Activated naive CD4-positive, alpha-beta T cell treated with anti-CD3 and anti-CD28 coated beads for 36 hours (primary cell): ENCODE measurements at regions not wholly inside any gene's neighbourhood (a gene's known extent, or its start where the extent isn't known, plus 50 kb on each side); places are given as distances from the start of the nearest gene placed in this dataset.
"Not testable (repeated sequence)": the region's sequence is repeated elsewhere in the genome, so short reads cannot be mapped to it uniquely, and the experiment has no call there.

Source experiments
- CTCF ChIA-PET: fragments of 350-600 bp; sonication (Branson Sonifier 250); formaldehyde crosslinking; loops from one replicate; lab custom pipeline; 2021; ENCODE audit warnings: antibody characterized with exemption; lab: Charles Lee
- DNase-seq: peaks from one replicate; pipeline ENCODE4 v3.0.0-alpha.2; 2020
- H3K27ac Mint-ChIP-seq: one replicate; pipeline ENCODE4 v1.8.0; 2021; ENCODE audit warnings: mild to moderate bottlenecking, mixed read lengths
- H3K27me3 Mint-ChIP-seq: one replicate; pipeline ENCODE4 v1.8.0; 2021; ENCODE audit warnings: low read depth, mixed read lengths
- H3K36me3 Mint-ChIP-seq: one replicate; pipeline ENCODE4 v1.8.0; 2021; ENCODE audit warnings: low read depth, mixed read lengths
- H3K4me1 Mint-ChIP-seq: one replicate; pipeline ENCODE4 v1.8.0; 2021; ENCODE audit warnings: low read depth, mixed read lengths
- H3K4me3 Mint-ChIP-seq: one replicate; pipeline ENCODE4 v1.8.0; 2021; ENCODE audit warnings: mild to moderate bottlenecking, moderate library complexity, mixed read lengths
- H3K9me3 Mint-ChIP-seq: one replicate; pipeline ENCODE4 v1.8.0; 2021; ENCODE audit warnings: mixed read lengths
- intact Hi-C: fragments of 100-400 bp; cut with micrococcal nuclease; formaldehyde crosslinking; loops from one replicate; pipeline ENCODE4 v1.15.1; 2023

DNA sequence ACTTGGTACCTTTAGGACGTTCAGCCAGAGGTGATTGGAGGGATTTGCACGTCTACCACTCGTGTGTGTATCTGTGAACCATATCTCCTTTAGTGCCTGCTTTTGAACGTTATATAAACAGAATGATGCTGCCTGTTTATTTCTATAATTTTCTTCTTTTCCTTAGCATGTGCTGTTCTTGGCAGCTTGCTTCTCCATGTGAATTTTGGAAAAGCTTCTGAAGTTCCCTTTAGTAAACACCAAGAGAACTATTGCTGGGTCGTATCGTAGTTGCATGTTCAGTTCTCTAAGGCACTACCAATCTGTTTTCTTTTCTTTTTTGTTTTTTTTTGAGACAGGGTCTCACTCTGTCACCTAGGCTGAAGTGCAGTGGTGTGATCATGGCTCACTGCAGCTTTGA lies 73.8 kb upstream of the FANCC start:
- not testable (repeated sequence) for H3K9me3 Mint-ChIP-seq, H3K4me1 Mint-ChIP-seq
- CTCF ChIA-PET: interaction anchor here (0.6 kb wide), 1 partner anchor 92 kb away, joined by 6 read pairs; no protein-coding TSS in a partner anchor

DNA sequence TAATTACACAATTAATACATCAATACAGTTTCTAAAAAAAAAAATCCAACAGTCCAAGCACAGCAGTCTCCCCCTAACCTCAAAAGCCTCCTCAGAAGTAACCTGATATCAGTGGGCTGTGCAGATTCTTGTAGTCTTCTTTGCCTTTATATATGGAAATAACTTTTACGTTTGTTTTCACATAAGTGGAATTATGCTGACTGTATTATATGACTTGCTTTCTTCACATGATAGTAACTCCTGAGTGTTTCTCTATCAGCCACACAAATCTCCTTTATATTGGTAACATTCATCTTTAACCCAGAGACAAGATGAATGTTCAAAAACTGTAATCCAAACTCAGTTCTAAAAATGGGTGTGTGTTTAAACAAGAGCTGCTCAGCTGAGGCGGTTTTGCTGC lies 71.9 kb upstream of the FANCC start:
- Mint-ChIP-seq H3K27ac (no peak overlapping the region), H3K9me3 (no peaks in the 10 kb centered on the region), H3K27me3 (peaks cover 4% of the 10 kb centered on the region), H3K4me1 (no peaks in the 10 kb centered on the region), H3K4me3 (no peak overlapping the region), H3K36me3 (no peaks in the 10 kb centered on the region)
- CTCF ChIA-PET: no interaction called here
- no peak for DNase-seq
- intact Hi-C loops: no loop called here

More for the DNA sequence above, 73.8 kb upstream of the FANCC start:
- H3K27ac Mint-ChIP-seq, H3K27me3 Mint-ChIP-seq, intact Hi-C loops, H3K4me3 Mint-ChIP-seq, H3K36me3 Mint-ChIP-seq, DNase-seq: not testable (repeated sequence)

DNA sequence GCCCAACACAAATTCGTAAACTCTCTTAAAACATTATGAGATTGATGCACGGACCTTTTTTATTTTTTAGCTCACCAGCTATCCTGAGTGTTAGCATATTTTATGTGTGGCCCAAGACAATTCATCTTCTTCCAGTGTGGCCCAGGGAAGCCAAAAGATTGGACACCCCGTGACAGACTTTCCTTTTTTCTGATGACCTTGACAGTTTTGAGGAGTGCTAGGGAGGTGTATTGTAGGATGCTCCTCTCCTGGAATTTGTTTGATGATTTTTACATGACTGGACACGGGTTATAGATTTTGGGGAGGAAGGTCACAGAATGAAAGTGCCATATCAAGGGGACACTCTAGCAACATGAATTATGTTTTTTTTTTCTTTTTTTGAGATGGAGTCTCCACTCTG lies 69.3 kb upstream of the FANCC start:
- CTCF ChIA-PET: no interaction called here
- no peaks in the 10 kb centered on the region for H3K36me3 Mint-ChIP-seq
- intact Hi-C loops: no loop called here

DNA sequence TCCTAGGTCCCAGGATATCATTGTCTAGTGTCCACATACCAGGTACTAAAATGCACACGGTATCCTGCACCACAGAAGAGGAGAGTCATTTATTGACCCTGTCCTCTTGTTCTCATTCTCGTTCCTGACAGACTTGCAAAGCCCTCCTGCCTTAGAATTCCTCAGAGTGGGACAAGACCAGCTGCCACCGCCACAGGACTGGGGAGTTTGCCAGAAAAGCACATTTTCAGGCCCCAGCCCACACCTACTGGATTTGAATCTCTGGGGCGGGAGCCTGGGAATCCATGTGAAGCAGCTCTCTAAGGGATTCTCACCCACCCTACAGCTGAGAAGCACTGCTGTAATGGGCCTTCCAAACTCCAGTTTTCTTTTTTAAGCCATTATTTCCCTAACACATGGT lies 68.0 kb upstream of the FANCC start:
- H3K27ac Mint-ChIP-seq: no peak overlapping the region
- intact Hi-C loops: no loop called here
- no peaks in the 10 kb centered on the region for H3K36me3 Mint-ChIP-seq
- H3K27me3 Mint-ChIP-seq: peaks cover 12% of the 10 kb centered on the region
- CTCF ChIA-PET: no interaction called here
- no peaks in the 10 kb centered on the region for H3K4me1 Mint-ChIP-seq
- H3K4me3 Mint-ChIP-seq: no peak overlapping the region
- no peak for DNase-seq
- no peaks in the 10 kb centered on the region for H3K9me3 Mint-ChIP-seq

More for the DNA sequence above, 69.3 kb upstream of the FANCC start:
- H3K27ac Mint-ChIP-seq: no peak overlapping the region
- H3K4me1 Mint-ChIP-seq: no peaks in the 10 kb centered on the region
- DNase-seq: no peak
- peaks cover 10% of the 10 kb centered on the region for H3K27me3 Mint-ChIP-seq
- H3K9me3 Mint-ChIP-seq: no peaks in the 10 kb centered on the region
- H3K4me3 Mint-ChIP-seq: no peak overlapping the region

DNA sequence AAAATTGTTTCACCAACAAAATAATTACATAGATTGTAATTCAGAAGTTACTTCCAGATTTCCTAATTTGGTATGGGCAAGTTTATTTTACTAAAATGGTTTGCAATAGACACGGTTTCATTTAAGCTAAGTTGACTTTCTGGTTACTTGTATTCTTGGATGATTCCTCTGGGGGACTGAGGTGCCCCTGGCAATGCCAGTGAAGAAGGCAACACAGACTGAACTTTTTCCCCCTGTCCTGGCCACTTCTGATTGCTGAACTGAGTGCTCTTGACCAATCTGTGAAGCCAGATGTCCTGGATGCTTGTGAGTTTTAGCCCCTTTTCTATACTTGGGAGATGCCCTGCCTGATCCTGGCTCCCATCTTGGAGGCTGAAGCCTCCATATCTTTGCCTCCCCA lies 66.3 kb upstream of the FANCC start:
- Mint-ChIP-seq H3K27me3 (peaks cover 12% of the 10 kb centered on the region), H3K27ac (no peak overlapping the region)
- CTCF ChIA-PET: interaction anchor here (0.6 kb wide), 1 partner anchor 69 kb away, joined by 3 read pairs; no protein-coding TSS in a partner anchor

DNA sequence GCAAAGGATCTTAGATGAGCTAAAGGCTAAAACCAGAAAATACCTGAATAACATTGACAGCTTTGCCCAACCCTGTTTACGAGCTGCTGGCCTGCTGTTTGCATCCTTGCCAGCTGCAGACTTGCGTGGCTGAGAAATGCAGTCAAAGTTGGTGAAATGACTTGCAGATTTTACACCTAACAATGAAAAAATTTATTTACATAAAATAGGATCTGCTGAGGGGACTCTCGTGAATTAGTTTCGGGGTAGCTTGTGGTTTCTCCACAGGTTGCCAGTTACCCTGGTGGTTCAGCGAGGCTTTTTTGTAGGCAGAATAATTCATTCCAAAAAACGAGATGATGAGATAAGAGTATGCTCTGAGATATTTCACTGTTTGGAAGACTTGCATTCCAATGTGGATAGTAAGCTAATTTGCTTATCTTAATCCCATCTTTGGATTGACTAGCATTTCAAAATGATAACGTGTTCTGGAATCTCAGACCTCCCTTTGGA lies 65.7 kb upstream of the FANCC start:
- no peaks in the 10 kb centered on the region for H3K36me3 Mint-ChIP-seq
- H3K27ac Mint-ChIP-seq: no peak overlapping the region
- no peaks in the 10 kb centered on the region for H3K9me3 Mint-ChIP-seq
- no peak overlapping the region for H3K4me3 Mint-ChIP-seq
- H3K4me1 Mint-ChIP-seq: peaks cover 2% of the 10 kb centered on the region
- intact Hi-C loops: no loop called here
- no peak for DNase-seq
- CTCF ChIA-PET: no interaction called here
- peaks cover 12% of the 10 kb centered on the region for H3K27me3 Mint-ChIP-seq

More for the DNA sequence above, 66.3 kb upstream of the FANCC start:
- no peaks in the 10 kb centered on the region for H3K9me3 Mint-ChIP-seq
- H3K36me3 Mint-ChIP-seq: no peaks in the 10 kb centered on the region
- DNase-seq: no peak
- intact Hi-C loops: no loop called here
- H3K4me1 Mint-ChIP-seq: peaks cover 2% of the 10 kb centered on the region
- no peak overlapping the region for H3K4me3 Mint-ChIP-seq

DNA sequence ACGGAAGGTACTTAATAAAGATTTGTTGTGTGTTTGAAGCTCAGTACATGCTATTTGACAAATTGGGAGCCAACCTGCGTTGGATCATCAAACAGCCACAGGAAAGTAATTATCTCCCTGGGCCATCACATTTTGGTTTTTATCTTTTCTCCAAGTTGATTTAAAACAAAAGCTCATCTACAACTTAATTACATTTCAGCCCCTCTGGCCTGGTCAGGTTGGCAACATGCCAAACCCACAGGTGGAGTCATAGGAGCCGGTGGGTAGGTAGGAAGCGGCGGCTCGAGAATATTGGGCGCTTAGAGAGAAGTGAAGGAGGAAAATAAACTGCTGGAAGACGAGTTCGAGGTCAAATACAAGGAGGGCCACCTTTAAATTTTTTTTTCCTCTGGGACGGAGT lies 64.9 kb upstream of the FANCC start:
- no peaks in the 10 kb centered on the region for H3K36me3 Mint-ChIP-seq
- peaks cover 2% of the 10 kb centered on the region for H3K4me1 Mint-ChIP-seq

DNA sequence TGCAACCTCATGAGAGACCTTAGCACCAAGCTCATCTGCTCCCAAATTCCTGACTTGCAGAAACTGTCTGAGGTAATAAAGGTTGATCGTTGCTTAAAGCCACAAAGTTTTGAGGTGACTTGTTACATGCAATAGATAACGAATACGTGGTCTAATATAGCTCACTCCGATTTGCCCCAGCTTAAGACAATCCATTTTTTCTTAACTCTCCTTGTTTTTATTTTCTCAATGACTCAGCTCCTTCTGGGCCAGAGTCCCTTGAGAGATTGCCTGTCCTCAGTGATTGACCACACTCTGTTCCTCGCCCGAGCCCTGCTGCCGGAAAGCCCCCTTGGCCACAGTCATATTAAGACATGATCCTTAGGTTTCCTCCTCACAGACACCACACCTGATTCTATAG lies 63.7 kb upstream of the FANCC start:
- Mint-ChIP-seq H3K36me3 (no peaks in the 10 kb centered on the region), H3K27ac (no peak overlapping the region), H3K27me3 (peaks cover 8% of the 10 kb centered on the region), H3K4me1 (peaks cover 2% of the 10 kb centered on the region), H3K9me3 (no peaks in the 10 kb centered on the region), H3K4me3 (no peak overlapping the region)
- no peak for DNase-seq
- CTCF ChIA-PET: interaction anchor here (1.6 kb wide), 1 partner anchor 836 kb away, joined by 4 read pairs; no protein-coding TSS in a partner anchor
- intact Hi-C loops: no loop called here

More for the DNA sequence above, 64.9 kb upstream of the FANCC start:
- CTCF ChIA-PET: no interaction called here
- peaks cover 12% of the 10 kb centered on the region for H3K27me3 Mint-ChIP-seq
- no peak overlapping the region for H3K4me3 Mint-ChIP-seq
- DNase-seq: no peak
- intact Hi-C loops: no loop called here
- no peaks in the 10 kb centered on the region for H3K9me3 Mint-ChIP-seq
- H3K27ac Mint-ChIP-seq: no peak overlapping the region

DNA sequence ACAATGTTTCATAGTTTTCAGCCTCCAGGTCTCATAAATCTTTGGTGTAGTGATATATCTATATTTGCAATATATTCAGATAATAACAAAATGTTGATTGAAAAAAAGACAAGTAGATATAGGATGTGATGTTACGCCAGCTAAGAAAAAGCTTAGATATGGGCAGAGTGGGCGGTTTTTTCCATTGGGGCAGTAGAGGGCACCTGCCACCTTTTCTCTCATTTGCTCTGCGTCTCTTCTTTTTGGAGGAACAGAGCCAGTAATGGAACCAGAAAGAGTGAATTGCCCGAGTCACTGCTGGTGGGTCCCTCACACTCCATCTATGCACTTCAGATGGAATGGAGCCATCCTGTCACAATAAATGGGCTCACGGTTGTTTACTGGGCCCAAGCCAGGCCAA lies 62.1 kb upstream of the FANCC start:
- peak; percentile 40 for DNase-seq
- H3K27ac Mint-ChIP-seq: no peak overlapping the region
- H3K9me3 Mint-ChIP-seq: no peaks in the 10 kb centered on the region
- H3K4me1 Mint-ChIP-seq: peaks cover 2% of the 10 kb centered on the region
- CTCF ChIA-PET: interaction anchor here (0.9 kb wide), 1 partner anchor 21 kb away, joined by 3 read pairs; no protein-coding TSS in a partner anchor
- no peaks in the 10 kb centered on the region for H3K36me3 Mint-ChIP-seq
- H3K4me3 Mint-ChIP-seq: no peak overlapping the region
- intact Hi-C loops: no loop called here
- H3K27me3 Mint-ChIP-seq: peaks cover 11% of the 10 kb centered on the region

DNA sequence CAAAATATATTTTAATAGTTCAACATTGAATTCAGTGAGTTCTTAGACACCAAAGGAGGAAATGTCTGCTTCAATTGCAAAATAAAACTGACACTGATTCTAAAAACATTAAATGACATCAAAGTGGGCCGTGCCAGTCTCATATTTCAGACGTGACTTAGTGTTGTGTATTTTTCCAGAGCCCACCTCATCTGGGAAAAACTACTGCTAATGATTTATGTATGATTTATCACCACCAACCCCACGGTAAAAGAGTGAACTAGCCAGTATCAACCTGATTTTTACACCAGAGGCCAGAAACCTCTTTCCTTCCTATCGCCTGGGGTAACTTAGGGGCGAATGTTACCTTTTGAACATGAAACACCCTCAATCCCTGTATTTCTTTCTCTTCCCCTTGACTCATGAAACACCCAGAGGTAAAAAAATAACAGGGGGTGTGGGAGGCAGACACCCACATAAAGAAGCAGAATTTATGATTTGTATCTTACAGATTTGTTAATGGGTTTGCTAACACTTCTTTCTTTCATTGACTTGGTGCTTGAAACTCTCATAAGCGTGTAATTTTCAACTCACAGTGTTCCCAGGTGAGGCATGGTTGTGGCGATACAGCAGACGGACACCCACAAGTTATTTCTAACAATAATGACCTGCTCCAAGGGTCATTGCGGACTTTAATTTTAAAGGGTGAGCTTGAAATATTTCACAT lies 56.4 kb upstream of the FANCC start:
- Mint-ChIP-seq H3K36me3 (no peaks in the 10 kb centered on the region), H3K27me3 (peaks cover 13% of the 10 kb centered on the region), H3K9me3 (no peaks in the 10 kb centered on the region), H3K4me1 (no peaks in the 10 kb centered on the region), H3K4me3 (no peak overlapping the region), H3K27ac (no peak overlapping the region)
- intact Hi-C loops: no loop called here
- CTCF ChIA-PET: no interaction called here
- DNase-seq: no peak

DNA sequence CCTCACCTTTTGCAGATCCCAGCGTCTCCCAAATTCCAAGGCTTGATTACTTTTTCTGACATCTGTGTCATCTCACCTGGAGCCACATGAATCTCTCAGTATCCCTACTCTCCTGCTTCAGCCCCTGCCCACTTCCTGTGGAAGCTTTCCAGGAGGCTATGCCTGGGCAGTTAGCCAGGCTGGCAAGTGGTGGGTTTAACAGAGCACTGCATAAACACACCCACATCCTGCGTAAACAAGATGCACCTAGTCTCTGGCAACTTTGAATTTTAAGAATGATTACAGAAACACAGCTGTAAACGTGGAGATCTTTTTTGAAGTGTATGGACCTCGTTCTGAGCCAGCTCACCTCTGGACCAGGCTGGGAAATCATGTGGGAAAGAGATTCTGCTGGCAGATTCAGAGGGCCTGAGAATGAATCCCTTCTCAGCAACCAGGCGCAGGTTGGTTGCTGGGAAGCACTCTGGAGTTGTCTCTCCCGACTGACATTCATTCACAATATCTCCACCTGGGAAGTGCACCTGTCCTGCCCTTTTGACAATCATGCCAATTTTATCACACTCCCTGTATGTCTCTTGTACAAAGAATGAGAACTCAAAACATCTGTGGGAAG lies 55.7 kb upstream of the FANCC start:
- Mint-ChIP-seq H3K27ac (no peak overlapping the region), H3K36me3 (no peaks in the 10 kb centered on the region), H3K9me3 (no peaks in the 10 kb centered on the region), H3K27me3 (peaks cover 18% of the 10 kb centered on the region), H3K4me3 (no peak overlapping the region), H3K4me1 (no peaks in the 10 kb centered on the region)
- no peak for DNase-seq
- CTCF ChIA-PET: no interaction called here
- intact Hi-C loops: no loop called here

DNA sequence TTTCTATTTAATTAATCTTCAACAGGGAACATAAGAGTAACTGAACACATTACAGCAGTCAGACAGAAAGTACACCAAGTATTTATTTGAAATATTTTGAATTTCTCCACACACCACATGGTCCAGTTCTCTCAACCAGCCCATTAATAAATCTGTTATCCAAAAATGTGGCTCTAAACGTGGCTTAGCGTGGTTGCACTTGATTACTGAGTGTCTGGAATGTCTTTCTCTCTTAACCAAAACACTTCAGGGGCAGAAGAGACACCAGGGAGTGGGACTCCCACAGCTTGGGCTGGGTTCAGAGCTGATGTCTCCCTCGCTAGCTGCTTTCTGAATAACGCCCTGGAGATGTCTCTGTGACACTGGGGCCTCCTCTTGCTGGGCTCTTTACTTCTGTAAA lies 52.6 kb upstream of the FANCC start:
- no peak overlapping the region for H3K4me3 Mint-ChIP-seq
- no peak for DNase-seq
- no peaks in the 10 kb centered on the region for H3K9me3 Mint-ChIP-seq
- CTCF ChIA-PET: interaction anchor here (0.6 kb wide), 1 partner anchor 797 kb away, joined by 4 read pairs; no protein-coding TSS in a partner anchor
- H3K27ac Mint-ChIP-seq: no peak overlapping the region
- no peaks in the 10 kb centered on the region for H3K4me1 Mint-ChIP-seq
- intact Hi-C loops: no loop called here
- H3K36me3 Mint-ChIP-seq: no peaks in the 10 kb centered on the region
- peaks cover 24% of the 10 kb centered on the region for H3K27me3 Mint-ChIP-seq
